SK-N-SH (cell line): ENCODE measurements at regions not wholly inside any gene's neighbourhood (a gene's known extent, or its start where the extent isn't known, plus 50 kb on each side); places are given as distances from the start of the nearest gene placed in this dataset.
"Not testable (repeated sequence)": the region's sequence is repeated elsewhere in the genome, so short reads cannot be mapped to it uniquely, and the experiment has no call there.

Experiments
- CTCF ChIA-PET: fragments of 300-600, 350-600 bp; formaldehyde crosslinking; extraction: SDS; loops from one replicate; lab custom pipeline; 2021; lab: Yijun Ruan, JAX
- POLR2A ChIA-PET: fragments of 350-600 bp; sonication (Branson Sonifier 250); formaldehyde crosslinking; extraction: SDS; loops from one replicate; lab custom pipeline; 2020; ENCODE audit warnings: antibody characterized with exemption, inconsistent platforms; lab: Yijun Ruan, JAX
- DNase-seq: peaks from one replicate; pipeline ENCODE4 v3.0.0; 2012
- H2AFZ ChIP-seq: fragments of 200-600 bp; sonication (generic); 2 replicates; pipeline ENCODE4 v1.8.1; 2016; ENCODE audit warnings: antibody characterized with exemption, mild to moderate bottlenecking, low read depth
- H3F3A ChIP-seq: fragments of 200-600 bp; sonication (generic); replicated peaks from 2 replicates; pipeline ENCODE3; 2016; ENCODE audit warnings: antibody characterized with exemption, mild to moderate bottlenecking; ENCODE audit not compliant: insufficient read depth
- H3K27ac ChIP-seq, 2 experiments: fragments of 200-500 bp in 1 of 2; fragments of 200-600 bp in 1 of 2; sonication (Bioruptor generic) in 1 of 2; sonication (generic), shearing (Covaris generic) in 1 of 2; 2 replicates each; pipeline versions ENCODE4 v1.5.1 to v1.6.1; 2014 to 2016; ENCODE audit warnings: low read depth in 2 of 2, inconsistent platforms in 1 of 2, low read length in 1 of 2, mild to moderate bottlenecking in 1 of 2, mixed read lengths in 1 of 2
- H3K27me3 ChIP-seq: fragments of 200-600 bp; sonication (generic), shearing (Covaris generic); 2 replicates; pipeline ENCODE4 v1.6.1; 2016; ENCODE audit warnings: mixed run types; ENCODE audit not compliant: insufficient read depth
- H3K36me3 ChIP-seq, 2 experiments: fragments of 200-500 bp in 1 of 2; fragments of 200-600 bp in 1 of 2; sonication (Bioruptor generic) in 1 of 2; sonication (generic) in 1 of 2; replicated peaks in 1 of 2; 2 replicates each; pipeline versions ENCODE3 to v1.5.1; 2014 to 2016; ENCODE audit warnings: low read length in 1 of 2, mild to moderate bottlenecking in 1 of 2; ENCODE audit not compliant: insufficient read depth in 2 of 2, control insufficient read depth in 1 of 2
- H3K4me1 ChIP-seq, 2 experiments: fragments of 200-500 bp in 1 of 2; fragments of 200-600 bp in 1 of 2; sonication (Bioruptor generic) in 1 of 2; sonication (generic), shearing (Covaris generic) in 1 of 2; 2 replicates each; pipeline versions ENCODE4 v1.5.1 to v1.6.1; 2014 to 2016; ENCODE audit warnings: low read depth in 1 of 2, low read length in 1 of 2, mixed run types in 1 of 2; ENCODE audit not compliant: insufficient read depth in 2 of 2, control insufficient read depth in 1 of 2
- H3K4me2 ChIP-seq: fragments of 200-600 bp; sonication (generic), shearing (Covaris generic); 2 replicates; pipeline ENCODE4 v1.6.1; 2017; ENCODE audit warnings: mixed run types
- H3K4me3 ChIP-seq, 2 experiments: fragments of 200-500 bp in 1 of 2; fragments of 200-600 bp in 1 of 2; sonication (Bioruptor generic) in 1 of 2; sonication (generic), shearing (Covaris generic) in 1 of 2; 2 replicates each; pipeline versions ENCODE4 v1.5.1 to v1.8.1; 2014 to 2016; ENCODE audit warnings: low read depth in 2 of 2, inconsistent platforms in 1 of 2, low read length in 1 of 2, mild to moderate bottlenecking in 1 of 2, mixed read lengths in 1 of 2, moderate library complexity in 1 of 2
- H3K79me2 ChIP-seq: fragments of 200-600 bp; sonication (generic); 2 replicates; pipeline ENCODE4 v1.8.1; 2017; ENCODE audit warnings: mild to moderate bottlenecking; ENCODE audit not compliant: insufficient read depth
- H3K9ac ChIP-seq: fragments of 200-600 bp; sonication (generic); 2 replicates; pipeline ENCODE4 v1.6.1; 2017; ENCODE audit warnings: mixed run types
- H3K9me2 ChIP-seq: fragments of 200-600 bp; sonication (generic); 2 replicates; pipeline ENCODE4 v1.6.1; 2017; ENCODE audit warnings: mixed run types
- H3K9me3 ChIP-seq: fragments of 200-600 bp; sonication (generic); 2 replicates; pipeline ENCODE4 v1.6.1; 2017; ENCODE audit warnings: mixed run types, mild to moderate bottlenecking, moderate library complexity
- H4K20me1 ChIP-seq: fragments of 200-600 bp; sonication (generic); 2 replicates; pipeline ENCODE4 v1.6.1; 2017; ENCODE audit warnings: mild to moderate bottlenecking, mixed run types; ENCODE audit not compliant: insufficient read depth
- FOSL2 ChIP-seq: IDR thresholded peaks from 2 replicates; pipeline ENCODE4 v1.4.0; 2012; ENCODE audit warnings: low read depth, mild to moderate bottlenecking, moderate library complexity, borderline replicate concordance
- FOXJ3 ChIP-seq: sonication (generic); formaldehyde crosslinking; IDR thresholded peaks from 2 replicates; pipeline ENCODE4 v1.5.1; 2020; ENCODE audit warnings: mild to moderate bottlenecking, missing genetic modification reagents
- JUND ChIP-seq: IDR thresholded peaks from 2 replicates; pipeline ENCODE4 v1.4.0; 2012
- MAX ChIP-seq: IDR thresholded peaks from 2 replicates; pipeline ENCODE4 v1.4.0; 2012; ENCODE audit warnings: low read depth
- POLR2AphosphoS5 ChIP-seq: IDR thresholded peaks from 2 replicates; pipeline ENCODE4 v1.6.1; 2012; ENCODE audit warnings: low read depth, low read length
- SIN3A ChIP-seq: IDR thresholded peaks from 2 replicates; pipeline ENCODE4 v1.6.1; 2012; ENCODE audit warnings: low read depth, mild to moderate bottlenecking, low read length, moderate library complexity, borderline replicate concordance
- TCF12 ChIP-seq: IDR thresholded peaks from 2 replicates; pipeline ENCODE4 v1.4.0; 2012
- TEAD4 ChIP-seq: IDR thresholded peaks from 2 replicates; pipeline ENCODE4 v1.4.0; 2012; ENCODE audit warnings: mild to moderate bottlenecking, borderline replicate concordance; ENCODE audit not compliant: insufficient read depth
- USF2 ChIP-seq: fragments of 150-350 bp; IDR thresholded peaks from 2 replicates; pipeline ENCODE4 v1.6.1; 2017; ENCODE audit warnings: antibody characterized with exemption, low read length, low read depth, borderline replicate concordance
- YY1 ChIP-seq: IDR thresholded peaks from 2 replicates; pipeline ENCODE4 v1.4.0; 2012; ENCODE audit warnings: low read depth, mild to moderate bottlenecking
- ZBTB33 ChIP-seq: IDR thresholded peaks from 2 replicates; pipeline ENCODE4 v1.4.0; 2012; ENCODE audit warnings: low read depth, borderline replicate concordance
- whole genome bisulfite sequencing: methylation state at CpG from one replicate; pipeline ENCODE4 v1.1.6; 2017; ENCODE audit warnings: low lambda C conversion rate; 5-methylcytosine and 5-hydroxymethylcytosine counted together

GRCh38 chr3:145032791-145033190 lies 1061.2 kb downstream of the DIPK2A start (continued):
- no peak for TF ChIP-seq ZBTB33
- TF ChIP-seq POLR2AphosphoS5: no peak
- TF ChIP-seq JUND: no peak
- no peak for TF ChIP-seq FOXJ3
- TF ChIP-seq MAX: no peak
- no peak for TF ChIP-seq TEAD4

GRCh38 chr3:145035682-145036081 lies 1064.1 kb downstream of the DIPK2A start:
- CTCF ChIA-PET: no interaction called here
- POLR2A ChIA-PET: no interaction called here
- H3K9ac ChIP-seq: no peak overlapping the region
- 2% methylated on average over 1 of the region's 1 CpG for WGBS
- no peaks in the 10 kb centered on the region for H3K79me2 ChIP-seq
- no peaks in the 10 kb centered on the region for H3K9me2 ChIP-seq
- no peak overlapping the region for H3K27ac ChIP-seq
- H3K4me1 ChIP-seq: no peaks in the 10 kb centered on the region
- no peak overlapping the region for H2AFZ ChIP-seq
- no peaks in the 10 kb centered on the region for H3K9me3 ChIP-seq
- no peaks in the 10 kb centered on the region for H4K20me1 ChIP-seq
- TF ChIP-seq YY1: no peak
- TF ChIP-seq FOXJ3: no peak
- no peak for TF ChIP-seq USF2
- no peak for TF ChIP-seq TCF12
- no peak for TF ChIP-seq TEAD4
- no peak for TF ChIP-seq FOSL2
- TF ChIP-seq SIN3A: no peak
- no peak overlapping the region for H3K4me2 ChIP-seq
- no peaks in the 10 kb centered on the region for H3K36me3 ChIP-seq
- H3F3A ChIP-seq: no peaks in the 10 kb centered on the region
- no peak for DNase-seq
- no peaks in the 10 kb centered on the region for H3K27me3 ChIP-seq
- no peak overlapping the region for H3K4me3 ChIP-seq

GRCh38 chr3:145054055-145054454 lies 1082.4 kb downstream of the DIPK2A start:
- DNase-seq, H3K27me3 ChIP-seq, H4K20me1 ChIP-seq, H3K27ac ChIP-seq, H3K9ac ChIP-seq, H3K79me2 ChIP-seq, H3F3A ChIP-seq, H3K4me1 ChIP-seq, H3K36me3 ChIP-seq, H3K9me3 ChIP-seq, H3K9me2 ChIP-seq, H3K4me2 ChIP-seq, CTCF ChIA-PET, H2AFZ ChIP-seq, H3K4me3 ChIP-seq, POLR2A ChIA-PET: not testable (repeated sequence)
- 14% methylated on average over 2 of the region's 2 CpGs for WGBS
